G401.6 (cell line): ENCODE measurements at regions not wholly inside any gene's neighbourhood (a gene's known extent, or its start where the extent isn't known, plus 50 kb on each side); places are given as distances from the start of the nearest gene placed in this dataset.

Source experiments
- FAIRE-seq: peaks from 2 replicates; lab custom pipeline; 2012; peaks lifted over from hg19 to GRCh38; lab: Jason Lieb, UNC

GRCh38 chr2:15719566-15720313 is 128.1 kb downstream of the DDX1 start:
- FAIRE-seq, result no peak

DNA sequence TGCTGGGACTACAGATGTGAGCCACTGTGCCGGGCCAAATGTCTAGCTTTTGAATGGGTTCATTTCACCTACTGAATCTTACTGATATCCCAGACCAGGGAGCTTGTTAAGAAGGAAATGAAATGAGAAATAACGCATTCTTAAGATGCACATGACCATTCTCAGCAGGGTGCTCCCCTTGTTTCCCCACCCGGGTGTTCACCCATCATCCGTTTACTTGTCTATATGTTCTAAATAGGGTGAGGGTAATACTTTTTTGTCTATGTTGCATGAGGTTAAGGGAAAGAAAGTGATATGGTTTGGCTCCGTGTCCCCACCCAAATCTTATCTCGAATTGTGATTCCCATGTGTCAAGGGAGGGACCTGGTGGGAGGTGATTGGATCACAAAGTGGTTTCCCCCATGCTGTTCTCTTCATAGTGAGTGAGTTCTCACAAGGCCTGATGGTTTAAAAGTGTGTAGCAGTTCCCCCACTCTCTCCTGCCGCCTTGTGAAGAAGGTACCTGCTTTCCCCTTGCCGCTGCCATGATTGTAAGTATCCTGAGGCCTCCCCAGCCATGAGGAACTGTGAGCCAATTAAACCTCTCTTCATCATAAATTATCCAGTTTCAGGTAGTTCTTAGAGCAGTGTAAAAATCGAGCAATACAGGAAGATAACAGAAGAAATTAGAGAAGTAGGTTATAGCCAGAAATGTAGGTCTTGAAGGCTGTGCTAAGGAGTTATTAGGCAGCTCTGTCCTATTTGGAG is 129.1 kb downstream of the DDX1 start:
- no peak for FAIRE-seq

DNA sequence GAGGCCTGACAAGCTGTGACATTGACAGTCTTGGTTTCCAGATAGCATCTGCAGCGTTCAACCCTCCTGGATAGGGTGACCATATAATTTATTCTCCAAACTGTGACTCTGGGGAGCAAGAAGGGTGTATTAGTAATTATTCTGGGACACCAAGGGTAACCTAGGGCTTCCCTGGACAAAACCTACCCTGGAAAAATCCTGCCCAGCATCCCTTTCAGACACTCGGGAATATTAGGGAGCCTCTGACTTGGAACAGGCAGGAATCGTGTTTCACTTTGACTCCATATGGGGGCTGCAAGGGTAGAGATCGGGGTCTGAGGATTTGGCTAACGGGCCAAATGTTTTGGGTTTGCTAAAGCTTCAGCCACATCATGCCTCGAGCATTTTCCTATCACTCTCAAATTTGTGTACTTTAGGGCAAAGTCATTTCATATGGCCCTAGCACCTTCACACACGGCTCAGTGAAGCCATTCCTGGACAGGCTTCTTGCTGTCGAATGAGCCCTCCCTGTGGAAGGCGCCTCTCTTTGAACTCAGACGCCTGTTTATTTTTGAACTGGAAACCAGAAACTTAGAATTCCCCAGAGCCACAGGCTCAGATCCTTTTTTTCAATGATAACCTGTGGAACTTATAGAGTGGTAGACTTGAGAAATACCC is 129.9 kb downstream of the DDX1 start:
- no peak for FAIRE-seq

- FAIRE-seq, result no peak
Measured at GRCh38 chr2:15722980-15723379, 131.3 kb downstream of the DDX1 start.

DNA sequence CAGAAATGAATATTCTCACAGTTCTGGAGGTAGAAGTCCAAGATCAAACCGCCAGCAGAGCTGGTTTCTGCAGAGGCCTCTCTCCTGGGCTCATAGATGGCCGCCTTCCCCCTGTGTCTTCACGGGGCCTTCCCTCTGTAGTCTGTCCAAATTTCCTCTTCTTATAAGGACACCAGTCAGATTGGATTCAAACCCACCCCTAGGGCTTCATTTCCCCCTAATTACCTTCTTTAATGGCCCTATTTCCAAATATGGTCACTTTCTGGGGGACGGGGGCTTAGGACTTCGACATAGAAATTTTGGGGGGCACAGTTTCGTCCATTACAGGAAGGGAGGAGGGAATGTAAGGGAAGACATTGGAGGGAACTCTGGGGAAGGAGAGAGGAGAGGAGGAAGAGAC is 132.6 kb downstream of the DDX1 start:
- no peak for FAIRE-seq

- FAIRE-seq, result no peak
Measured at GRCh38 chr2:15725101-15725781, 133.6 kb downstream of the DDX1 start.

GRCh38 chr2:15725782-15726112 is 134.1 kb downstream of the DDX1 start:
- no peak for FAIRE-seq

DNA sequence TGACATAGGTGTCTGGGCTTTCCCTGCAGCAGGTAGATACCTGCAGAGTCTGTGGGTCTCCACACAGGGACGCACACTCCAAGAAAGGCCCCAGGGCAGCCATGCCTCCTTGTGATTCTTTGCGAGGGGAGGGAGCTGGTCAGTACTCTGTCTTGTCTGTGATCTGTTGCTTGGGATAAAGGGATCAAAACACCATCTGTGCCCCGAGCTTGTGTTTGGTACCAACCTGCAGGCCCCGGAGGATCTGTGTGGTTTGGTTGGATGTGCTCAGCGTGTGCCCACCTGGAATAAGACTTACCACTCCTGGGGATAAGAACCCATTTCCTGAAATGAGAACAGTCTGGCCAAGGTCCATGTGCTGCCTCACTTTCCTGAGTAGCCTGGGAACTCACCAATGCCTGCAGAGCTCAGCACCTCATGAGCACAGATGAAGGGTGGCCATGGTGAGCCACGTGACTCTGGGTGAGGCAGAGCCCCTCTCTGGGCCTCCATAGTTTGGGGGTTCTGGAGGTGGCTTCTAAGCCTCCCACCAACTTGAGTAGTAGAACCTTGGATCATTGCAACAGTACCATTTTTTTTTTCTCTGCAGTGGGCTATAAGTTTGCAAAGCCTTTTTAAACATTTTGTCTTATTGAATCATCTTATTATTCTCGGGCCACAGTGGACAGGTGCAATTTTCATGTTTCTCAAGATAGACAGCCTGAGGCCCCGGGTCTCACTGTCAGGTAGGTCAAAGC is 134.8 kb downstream of the DDX1 start:
- no peak for FAIRE-seq

DNA sequence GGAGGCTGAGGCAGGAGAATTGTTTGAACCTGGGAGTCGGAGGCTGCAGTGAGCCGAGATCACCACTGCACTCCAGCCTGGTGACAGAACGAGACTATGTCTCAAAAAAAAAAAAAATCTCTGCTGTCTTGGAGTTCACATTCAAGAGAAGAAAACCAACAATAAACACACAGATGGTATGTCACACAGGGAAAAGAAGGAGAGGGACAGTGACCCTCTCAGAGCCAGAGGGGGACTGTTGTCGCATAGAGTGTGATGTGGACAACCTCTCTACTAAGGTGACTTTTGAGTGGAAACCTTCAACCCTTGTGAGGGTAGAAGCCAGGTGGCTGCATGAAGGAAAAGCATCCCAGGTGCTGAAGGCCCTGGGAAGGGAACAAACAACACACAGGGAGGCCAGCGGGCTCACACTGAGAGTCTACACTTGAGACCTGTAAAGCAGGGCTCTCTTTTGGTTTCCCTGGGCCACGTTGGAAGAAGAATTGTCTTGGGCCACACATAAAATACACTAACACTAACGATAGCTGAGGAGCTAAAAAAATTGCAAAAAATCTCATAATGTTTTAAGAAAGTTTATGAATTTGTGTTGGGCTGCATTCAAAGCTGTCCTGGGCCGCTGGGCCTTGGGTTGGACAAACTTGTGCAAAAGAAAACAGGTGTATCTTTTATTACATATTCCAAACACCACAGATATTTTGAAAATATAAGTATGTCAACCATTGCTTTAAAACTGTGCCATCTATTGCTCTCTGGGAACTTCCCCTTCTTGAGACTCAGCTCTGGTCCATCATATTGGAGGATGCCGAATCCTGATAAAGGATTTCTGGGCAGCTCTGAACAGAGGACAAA is 136.0 kb downstream of the DDX1 start:
- no peak for FAIRE-seq

DNA sequence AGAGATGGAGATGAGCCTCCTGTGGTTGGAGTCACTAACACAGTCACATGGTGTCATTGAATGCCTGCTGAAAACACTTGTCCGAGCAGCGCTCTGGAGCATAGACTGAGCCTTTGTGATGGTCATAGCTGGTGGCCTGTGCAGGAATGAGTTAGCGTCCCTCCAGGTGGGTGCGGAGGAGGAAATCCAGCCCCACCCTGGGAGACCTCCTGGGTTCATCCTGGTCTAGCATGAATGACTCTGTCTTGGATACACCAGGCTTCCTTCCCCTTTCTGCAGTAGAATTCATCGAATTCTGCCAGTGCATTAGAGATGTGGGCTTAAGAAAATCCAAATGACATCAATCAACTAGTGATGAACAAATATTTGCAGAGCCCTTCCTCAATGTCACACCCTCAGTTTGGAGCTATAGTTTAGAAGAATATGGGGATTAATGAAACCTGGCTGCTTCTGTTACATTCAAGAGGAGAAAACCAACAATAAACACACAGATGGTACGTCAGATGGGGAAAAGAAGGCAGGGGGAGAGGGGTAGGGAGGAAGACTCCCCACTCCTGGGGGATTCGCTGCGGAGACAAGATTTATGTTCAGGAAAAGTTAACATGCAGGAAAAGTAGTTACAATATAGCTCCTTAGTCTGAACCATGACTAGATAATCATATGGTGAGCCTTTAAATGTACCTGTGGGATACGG is 136.7 kb downstream of the DDX1 start:
- no peak for FAIRE-seq

GRCh38 chr2:15729001-15729400 is 137.3 kb downstream of the DDX1 start:
- FAIRE-seq, result no peak

- FAIRE-seq, result no peak
Measured at GRCh38 chr2:15729709-15730544, 138.3 kb downstream of the DDX1 start.

DNA sequence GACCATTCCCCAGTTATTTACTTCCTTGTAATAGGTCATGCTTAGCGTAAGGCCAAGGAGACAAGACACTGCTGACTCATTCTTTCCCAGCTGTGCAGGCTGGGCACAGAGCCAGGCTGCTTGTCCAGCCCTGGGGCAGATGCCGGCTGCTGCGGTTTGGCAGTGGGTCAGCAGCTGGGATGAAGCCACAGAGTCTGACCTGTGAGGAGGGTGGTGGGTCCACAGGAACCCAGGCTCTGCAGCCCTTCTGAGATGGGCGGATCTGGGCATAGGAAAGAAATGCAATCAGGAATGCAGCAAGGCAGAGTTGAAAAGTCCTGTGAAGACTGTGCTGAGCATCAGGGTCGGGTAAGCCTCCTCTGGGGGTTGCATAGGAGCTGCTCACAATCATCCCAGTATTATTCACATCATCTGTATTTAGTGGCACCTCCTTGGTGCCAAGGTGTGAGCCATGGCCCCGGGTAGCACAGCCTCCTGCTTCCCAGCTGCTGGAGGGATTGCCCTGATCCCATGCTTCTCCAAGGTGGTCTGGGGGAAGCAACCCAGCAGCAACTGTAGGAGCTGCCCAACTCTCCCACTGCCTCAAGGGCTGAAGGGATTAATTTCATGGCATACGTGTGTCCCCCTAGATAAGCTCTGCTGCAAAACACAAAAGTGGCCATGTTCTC is 139.0 kb downstream of the DDX1 start:
- no peak for FAIRE-seq

DNA sequence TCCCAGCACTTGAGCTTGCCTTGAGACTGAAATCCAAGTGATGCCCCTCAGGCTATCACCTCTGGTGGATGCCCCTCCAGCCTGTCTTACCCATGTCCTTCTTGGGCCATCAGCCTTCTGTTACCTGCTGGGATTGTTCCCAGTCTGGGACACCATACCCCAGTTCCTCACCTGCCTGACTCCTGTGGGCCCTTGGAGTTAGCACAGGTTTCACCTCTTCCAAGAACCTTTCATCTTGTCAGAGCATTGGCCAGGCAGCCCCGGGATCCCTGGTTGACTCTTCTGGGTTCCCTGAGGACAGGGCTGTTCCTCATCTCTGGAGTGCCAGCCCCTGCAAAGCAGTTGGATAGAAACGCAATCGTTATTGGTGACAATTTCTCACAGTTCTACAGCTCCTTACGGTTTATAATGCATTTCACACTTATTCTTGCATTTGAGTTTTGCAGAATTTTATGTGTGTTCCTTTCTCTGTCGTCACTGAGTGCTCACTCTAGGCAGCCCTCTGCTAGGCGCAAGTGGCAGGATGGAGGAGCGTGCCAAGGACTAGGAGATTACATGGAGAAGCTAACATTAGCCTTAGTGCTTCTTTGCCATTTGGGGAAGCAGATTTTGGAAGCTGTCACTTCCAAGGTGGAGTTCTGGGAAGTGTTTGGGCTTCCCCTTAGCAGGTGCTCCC is 139.7 kb downstream of the DDX1 start:
- no peak for FAIRE-seq

DNA sequence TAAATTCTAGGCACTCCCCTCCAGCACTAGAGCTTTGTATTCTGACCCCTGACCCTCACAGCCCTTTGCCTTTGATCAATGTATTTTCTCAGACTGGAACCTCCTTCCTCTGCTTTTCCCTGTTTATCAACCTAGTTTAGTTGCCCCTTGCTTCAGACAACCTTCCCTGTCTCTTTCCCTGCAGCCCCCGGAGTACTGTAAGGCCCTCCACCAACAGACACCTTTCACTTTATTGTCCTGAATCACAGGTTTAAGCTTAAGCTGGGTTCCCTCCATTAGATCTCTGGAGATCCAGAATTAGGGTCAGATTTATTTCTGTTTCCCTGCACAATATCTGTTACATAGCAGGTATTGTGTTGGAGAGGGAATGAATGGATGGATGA is 140.2 kb downstream of the DDX1 start:
- no peak for FAIRE-seq

GRCh38 chr2:15732341-15733077 is 140.8 kb downstream of the DDX1 start:
- FAIRE-seq, result no peak

DNA sequence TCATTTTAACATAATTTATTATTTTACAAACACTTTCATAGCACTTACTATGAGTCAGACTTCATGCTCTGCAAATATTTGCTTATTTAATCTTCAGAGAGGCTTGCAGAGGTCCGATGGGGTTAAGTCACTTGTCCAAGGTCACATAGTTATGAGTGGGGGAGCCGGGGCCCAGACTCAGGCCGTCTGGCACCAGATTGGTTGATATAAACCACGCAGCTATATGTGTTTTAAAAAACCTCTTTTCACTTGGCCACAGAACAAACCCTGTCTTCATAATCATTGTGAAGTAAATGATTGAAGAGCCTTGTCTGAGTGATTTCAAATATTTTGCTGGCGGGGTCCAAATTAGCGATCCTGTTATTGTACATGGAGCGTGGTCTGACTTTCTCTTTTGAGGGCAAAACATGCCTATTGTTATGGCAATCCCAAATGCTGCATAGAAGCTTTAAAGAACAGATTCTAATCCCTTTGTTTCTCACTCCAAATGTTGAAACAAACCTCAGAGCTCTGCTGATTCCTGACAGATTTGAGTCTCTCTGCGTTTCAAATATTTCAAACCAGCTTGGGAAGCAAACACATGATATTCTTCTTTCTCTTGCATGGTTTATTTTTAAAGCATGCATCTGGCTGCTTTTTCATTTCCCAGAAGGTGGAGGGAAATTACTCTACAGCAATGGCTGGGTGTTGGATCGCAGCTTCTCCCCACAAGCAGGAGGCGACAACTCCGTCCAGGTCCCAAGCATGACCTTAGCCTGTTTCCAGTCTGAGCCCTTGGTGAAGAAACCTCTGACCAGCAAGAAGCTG is 142.4 kb downstream of the DDX1 start:
- no peak for FAIRE-seq
